ENCODE measurements at regions not wholly inside any gene's neighbourhood (a gene's known extent, or its start where the extent isn't known, plus 50 kb on each side); places are given as distances from the start of the nearest gene placed in this dataset.
A peak's percentile ranks its signal among the peaks of the same experiment; 100 is the strongest.
"Not testable (repeated sequence)": the region's sequence is repeated elsewhere in the genome, so short reads cannot be mapped to it uniquely, and the experiment has no call there.

DNA sequence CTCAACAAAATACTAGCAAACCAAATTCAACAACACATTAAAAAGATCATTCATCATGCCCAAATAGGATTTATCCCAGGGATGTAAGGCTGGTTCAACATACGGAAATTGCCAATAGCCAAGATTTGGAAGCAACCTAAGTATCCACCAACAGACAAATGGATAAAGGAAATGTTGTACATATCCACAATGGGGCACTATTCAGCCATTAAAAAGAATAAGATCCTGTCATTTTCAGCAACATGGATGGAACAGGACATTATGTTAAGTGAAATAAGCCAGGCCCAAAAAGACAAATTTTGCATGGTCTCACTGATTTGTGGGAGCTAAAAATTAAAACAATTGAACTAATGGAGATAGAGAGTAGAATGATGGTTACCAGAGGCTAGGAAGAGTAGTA, 82.0 kb upstream of the FAM241A start:
- DNase-seq: no peak

- DNase-seq: no peak
These were observed 76.1 kb upstream of the FAM241A start for GRCh38 chr4:112069110-112069509.

DNA sequence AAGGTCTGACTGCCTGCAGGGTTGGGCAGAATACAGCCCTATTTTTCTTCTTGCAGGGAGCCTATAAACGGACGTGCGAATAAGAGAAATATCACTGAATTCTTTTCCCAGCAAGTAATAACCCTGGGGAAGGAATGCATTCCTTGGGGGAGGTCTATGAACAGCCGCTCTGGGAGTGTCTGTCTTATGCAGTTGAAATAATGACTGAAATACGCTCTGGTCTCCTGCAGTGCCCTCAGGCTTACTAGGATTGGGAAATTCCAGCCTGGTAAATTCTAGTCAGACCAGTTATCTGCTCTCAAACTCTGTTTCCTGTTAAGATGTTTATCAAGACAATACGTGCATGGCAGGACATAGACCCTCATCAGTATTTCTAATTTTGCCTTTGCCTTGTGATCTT, 72.1 kb upstream of the FAM241A start:
- no peak for DNase-seq

GRCh38 chr4:112075129-112075753, 70.0 kb upstream of the FAM241A start:
- DNase-seq: peak; percentile 19

GRCh38 chr4:112075906-112076305, 69.3 kb upstream of the FAM241A start:
- DNase-seq: no peak

DNA sequence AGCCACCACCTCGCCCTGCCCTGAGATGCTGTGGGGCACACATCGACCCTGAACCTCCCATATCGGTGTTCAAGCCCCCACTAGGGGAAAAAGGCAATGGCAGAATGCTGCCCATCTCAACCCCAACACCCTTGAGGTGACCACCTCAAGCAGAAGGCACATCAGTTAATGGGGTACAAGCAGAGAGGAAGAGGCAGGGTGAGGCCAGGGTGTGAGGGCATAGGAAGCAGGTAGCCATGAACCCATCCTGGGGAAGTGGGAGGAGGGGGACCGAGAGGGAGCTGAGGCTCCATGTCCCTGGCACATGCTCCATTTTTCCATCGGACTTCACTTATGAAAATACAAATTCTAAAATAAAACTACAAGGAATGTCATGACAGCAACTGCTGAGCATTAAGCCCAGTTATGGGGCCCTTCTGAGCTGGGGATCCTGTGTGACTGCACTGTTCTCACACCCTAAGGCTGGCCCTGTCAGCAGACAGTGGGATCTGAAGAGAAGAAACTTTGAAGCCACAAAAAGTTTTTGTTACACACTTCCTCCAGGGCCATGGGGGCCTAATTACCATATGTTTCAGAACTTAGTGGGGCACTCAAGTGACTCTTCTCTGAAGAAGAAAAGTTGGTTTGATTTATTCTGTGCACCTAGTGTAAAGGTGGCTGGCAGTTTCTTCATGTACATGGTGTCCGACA, 68.2 kb upstream of the FAM241A start:
- DNase-seq: no peak

- no peak for DNase-seq
These were observed 67.5 kb upstream of the FAM241A start for GRCh38 chr4:112077743-112078142.

DNA sequence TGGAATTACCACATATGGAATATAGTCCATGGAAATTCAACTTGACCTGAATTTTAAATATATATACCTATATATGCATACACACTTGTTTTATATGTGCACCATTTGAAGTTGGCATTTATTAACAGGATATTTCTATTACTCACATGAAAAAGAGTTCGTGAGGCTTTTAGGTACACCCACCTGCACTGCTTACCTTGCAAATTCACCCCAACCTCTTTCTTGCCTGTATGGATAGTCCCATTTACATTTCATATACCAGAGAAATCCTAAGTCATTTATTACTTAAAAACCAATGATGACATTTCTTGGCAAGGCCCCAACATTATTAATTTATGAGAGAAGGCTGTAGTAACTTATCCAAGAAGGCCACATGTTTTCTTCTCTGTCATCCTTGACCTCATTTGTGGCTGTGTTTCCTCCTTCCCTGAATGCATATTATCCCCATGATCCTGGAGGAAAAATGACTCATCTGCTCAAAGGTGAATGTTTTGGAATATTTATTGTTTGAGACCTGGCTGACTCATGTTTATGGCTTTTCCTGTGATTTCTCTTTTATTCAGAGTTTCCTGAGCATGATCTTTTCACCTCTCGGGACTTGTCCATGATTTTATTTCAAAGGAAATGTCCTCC, 62.2 kb upstream of the FAM241A start:
- no peak for DNase-seq

GRCh38 chr4:112083587-112084347, 61.5 kb upstream of the FAM241A start:
- no peak for DNase-seq

DNA sequence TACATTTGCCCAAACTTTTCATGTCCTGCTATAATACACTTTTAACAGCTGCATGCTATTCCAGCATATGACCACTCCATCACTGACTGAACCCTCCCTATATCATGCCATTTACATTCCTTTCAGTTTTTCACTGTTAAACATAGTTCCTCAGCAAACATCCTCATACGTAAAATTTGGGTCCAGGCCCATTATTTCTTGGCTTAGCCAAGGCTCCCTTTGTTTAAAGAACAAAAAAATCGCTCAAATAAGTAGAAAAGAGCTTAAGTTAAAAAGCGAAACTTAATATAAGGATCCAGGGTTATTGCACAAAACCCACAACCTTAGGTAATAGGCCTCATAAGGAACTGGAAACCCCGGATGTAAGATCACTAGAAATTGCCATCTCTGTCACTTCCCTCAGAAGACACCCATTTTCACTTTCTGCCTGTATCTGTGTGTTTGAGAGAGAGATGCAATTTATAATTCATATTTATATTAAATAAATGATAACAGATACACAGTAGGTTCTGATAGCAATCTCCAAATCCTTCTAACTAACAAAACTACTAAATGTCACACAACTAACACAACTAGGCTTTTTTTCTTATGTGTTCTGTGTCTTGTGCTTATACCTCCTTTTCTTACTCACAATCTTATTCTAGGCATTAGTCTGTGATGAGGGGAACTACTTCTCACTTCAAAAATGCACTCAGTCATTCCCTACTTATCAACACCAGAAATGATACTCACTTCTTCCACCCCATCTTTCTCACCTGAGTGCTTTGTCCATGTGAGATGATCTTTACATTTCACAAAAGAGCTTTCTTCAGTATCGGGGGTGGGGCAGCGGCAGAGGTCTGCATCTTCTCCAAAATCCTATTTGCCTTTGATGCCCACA, 59.9 kb upstream of the FAM241A start:
- DNase-seq: no peak

DNA sequence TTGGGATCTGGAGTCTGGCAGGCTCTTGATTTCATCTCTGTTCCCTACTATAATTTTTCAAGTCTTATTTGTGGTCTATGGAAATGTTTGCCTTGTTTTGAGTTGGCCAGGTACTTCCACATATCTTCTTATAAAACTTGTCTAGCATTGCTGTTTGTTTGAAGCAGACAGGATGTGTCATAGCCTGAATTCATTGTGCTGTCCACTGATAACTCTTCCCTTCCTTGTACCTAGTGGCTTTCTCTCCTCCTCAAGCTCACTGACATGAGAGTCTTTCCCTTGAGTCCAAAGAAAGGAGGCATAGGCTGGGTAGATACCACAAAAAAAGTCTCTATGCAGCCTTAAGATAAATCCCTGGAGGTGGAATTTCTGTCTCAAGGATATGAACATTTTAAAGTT, 59.2 kb upstream of the FAM241A start:
- no peak for DNase-seq

GRCh38 chr4:112086661-112087060, 58.6 kb upstream of the FAM241A start:
- not testable (repeated sequence) for DNase-seq

- not testable (repeated sequence) for DNase-seq
These were observed 52.9 kb upstream of the FAM241A start for GRCh38 chr4:112092330-112092729.

GRCh38 chr4:112093636-112094202, 51.5 kb upstream of the FAM241A start:
- DNase-seq: no peak

DNA sequence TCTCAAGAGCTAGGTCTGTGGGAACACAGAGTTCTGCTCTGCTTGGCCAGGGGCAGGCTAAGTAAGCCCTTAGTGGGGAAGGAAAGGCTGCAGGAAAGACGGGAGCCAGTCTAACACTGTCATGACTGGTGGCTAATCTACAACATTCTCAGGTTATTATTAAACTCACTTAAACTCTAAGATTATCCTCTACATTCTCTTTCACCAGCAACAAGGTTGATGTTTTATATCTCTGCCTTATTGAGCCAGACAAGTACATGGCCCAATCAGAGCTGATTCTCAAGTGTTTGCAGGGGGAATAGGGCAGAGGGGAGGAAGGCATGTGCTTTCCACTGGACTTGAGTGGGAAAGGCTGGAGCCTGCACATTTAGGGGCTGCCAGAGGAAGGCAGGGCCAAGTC, 50.9 kb upstream of the FAM241A start:
- no peak for DNase-seq

All from NCI-H2029 (cell line).